OCI-LY7 (cell line): ENCODE measurements at regions not wholly inside any gene's neighbourhood (a gene's known extent, or its start where the extent isn't known, plus 50 kb on each side); places are given as distances from the start of the nearest gene placed in this dataset.

ENCODE experiments used
- CTCF ChIP-seq: fragments of 200-600 bp; sonication (generic); conservative IDR thresholded peaks from 2 replicates; pipeline ENCODE4 v1.5.1; 2014; ENCODE audit warnings: mild to moderate bottlenecking, antibody characterized with exemption, low read length, moderate library complexity, mixed read lengths
- EZH2phosphoT487 ChIP-seq: fragments of 200-600 bp; sonication (generic); IDR thresholded peaks from 2 replicates; pipeline ENCODE4 v1.6.1; 2018; ENCODE audit warnings: low read depth, borderline replicate concordance, mild to moderate bottlenecking, mixed run types, antibody characterized with exemption, low read length, moderate library complexity, mixed read lengths

GRCh38 chr6:132962936-132963868 is 148.8 kb downstream of the RPS12 start:
- TF ChIP-seq CTCF (peak; percentile 87), EZH2phosphoT487 (no peak)
